Keratinocyte (primary cell): ENCODE measurements at regions not wholly inside any gene's neighbourhood (a gene's known extent, or its start where the extent isn't known, plus 50 kb on each side); places are given as distances from the start of the nearest gene placed in this dataset.
"Not testable (repeated sequence)": the region's sequence is repeated elsewhere in the genome, so short reads cannot be mapped to it uniquely, and the experiment has no call there.

Experiments used
- DNase-seq: peaks from one replicate; pipeline ENCODE4 v3.0.0-alpha.2; 2011; ENCODE audit warnings: low read depth, missing footprints, low spot score
- FAIRE-seq: peaks from 2 replicates; lab custom pipeline; 2011; peaks lifted over from hg19 to GRCh38; lab: Jason Lieb, UNC
- H2AFZ ChIP-seq: 2 replicates; pipeline ENCODE4 v1.6.0; 2012; ENCODE audit warnings: low read length, control low read depth, inconsistent platforms; ENCODE audit not compliant: control insufficient read depth
- H3K27ac ChIP-seq: 2 replicates; pipeline ENCODE4 v1.5.1; 2011; ENCODE audit warnings: low read length; ENCODE audit not compliant: control insufficient read depth, insufficient read depth
- H3K27me3 ChIP-seq: 3 replicates; pipeline ENCODE4 v1.6.0; 2011; ENCODE audit warnings: low read length; ENCODE audit not compliant: control insufficient read depth, insufficient read depth; ENCODE audit errors: extremely low read depth
- H3K36me3 ChIP-seq, 2 experiments: 2 replicates in 1 of 2; 3 replicates in 1 of 2; pipeline ENCODE4 v1.5.1; 2011; ENCODE audit warnings: low read length in 2 of 2, mild to moderate bottlenecking in 1 of 2; ENCODE audit not compliant: control insufficient read depth in 2 of 2, insufficient read depth in 2 of 2; ENCODE audit errors: extremely low read depth in 1 of 2
- H3K4me1 ChIP-seq: 3 replicates; pipeline ENCODE4 v1.5.1; 2011; ENCODE audit warnings: low read length; ENCODE audit not compliant: control insufficient read depth, insufficient read depth; ENCODE audit errors: extremely low read depth
- H3K4me2 ChIP-seq: 3 replicates; pipeline ENCODE4 v1.6.0; 2011; ENCODE audit warnings: low read depth, low read length; ENCODE audit not compliant: control insufficient read depth, insufficient read depth; ENCODE audit errors: extremely low read depth
- H3K4me3 ChIP-seq, 3 experiments: fragments of 200-600 bp in 1 of 3; sonication (generic) in 1 of 3; 2 replicates in 2 of 3; 3 replicates in 1 of 3; pipeline ENCODE4 v1.5.1; 2011 to 2016; ENCODE audit warnings: low read length in 3 of 3, mild to moderate bottlenecking in 3 of 3, control low read depth in 2 of 3, inconsistent platforms in 1 of 3, low read depth in 1 of 3, mixed read lengths in 1 of 3, mixed run types in 1 of 3, moderate library complexity in 1 of 3; ENCODE audit not compliant: control insufficient read depth in 2 of 3, insufficient read depth in 2 of 3; ENCODE audit errors: extremely low read depth in 1 of 3
- H3K79me2 ChIP-seq: 2 replicates; pipeline ENCODE4 v1.6.0; 2012; ENCODE audit warnings: low read length; ENCODE audit not compliant: control insufficient read depth, insufficient read depth
- H3K9ac ChIP-seq: 3 replicates; pipeline ENCODE4 v1.6.0; 2011; ENCODE audit warnings: low read length; ENCODE audit not compliant: control insufficient read depth, insufficient read depth; ENCODE audit errors: extremely low read depth
- H3K9me1 ChIP-seq: 3 replicates; pipeline ENCODE4 v1.6.0; 2011; ENCODE audit warnings: low read length; ENCODE audit not compliant: control insufficient read depth, insufficient read depth; ENCODE audit errors: extremely low read depth
- H3K9me3 ChIP-seq: 2 replicates; pipeline ENCODE4 v1.5.1; 2012; ENCODE audit warnings: low read depth, low read length; ENCODE audit not compliant: control insufficient read depth
- H4K20me1 ChIP-seq: 3 replicates; pipeline ENCODE4 v1.6.0; 2011; ENCODE audit warnings: low read length; ENCODE audit not compliant: control insufficient read depth, insufficient read depth; ENCODE audit errors: extremely low read depth
- EZH2 ChIP-seq: IDR thresholded peaks from one replicate; pipeline ENCODE4 v1.6.1; 2012; ENCODE audit warnings: inconsistent platforms, mild to moderate bottlenecking, low read length, moderate library complexity
- dilution Hi-C: fragments of 300-500 bp; cut with MboI; formaldehyde crosslinking; loops from one replicate; pipeline ENCODE4 v1.7.0; 2020; ENCODE audit warnings: low sequenced_read_pairs; ENCODE audit not compliant: extremely low pct_ligation_motif_present
- TF ChIP-seq, protein P1 (sequence below), 3 experiments: IDR thresholded peaks in 1 of 3; conservative IDR thresholded peaks in 1 of 3; optimal IDR thresholded peaks in 1 of 3; 2 replicates in 2 of 3; 3 replicates in 1 of 3; pipeline versions ENCODE3 to v1.5.1; 2011; ENCODE audit warnings: low read length in 3 of 3, mild to moderate bottlenecking in 3 of 3, moderate library complexity in 2 of 3, control low read depth in 1 of 3, inconsistent platforms in 1 of 3; ENCODE audit not compliant: insufficient read depth in 2 of 3; ENCODE audit errors: extremely low read depth in 1 of 3

- DNase-seq: no peak
- TF ChIP-seq, protein P1, sequence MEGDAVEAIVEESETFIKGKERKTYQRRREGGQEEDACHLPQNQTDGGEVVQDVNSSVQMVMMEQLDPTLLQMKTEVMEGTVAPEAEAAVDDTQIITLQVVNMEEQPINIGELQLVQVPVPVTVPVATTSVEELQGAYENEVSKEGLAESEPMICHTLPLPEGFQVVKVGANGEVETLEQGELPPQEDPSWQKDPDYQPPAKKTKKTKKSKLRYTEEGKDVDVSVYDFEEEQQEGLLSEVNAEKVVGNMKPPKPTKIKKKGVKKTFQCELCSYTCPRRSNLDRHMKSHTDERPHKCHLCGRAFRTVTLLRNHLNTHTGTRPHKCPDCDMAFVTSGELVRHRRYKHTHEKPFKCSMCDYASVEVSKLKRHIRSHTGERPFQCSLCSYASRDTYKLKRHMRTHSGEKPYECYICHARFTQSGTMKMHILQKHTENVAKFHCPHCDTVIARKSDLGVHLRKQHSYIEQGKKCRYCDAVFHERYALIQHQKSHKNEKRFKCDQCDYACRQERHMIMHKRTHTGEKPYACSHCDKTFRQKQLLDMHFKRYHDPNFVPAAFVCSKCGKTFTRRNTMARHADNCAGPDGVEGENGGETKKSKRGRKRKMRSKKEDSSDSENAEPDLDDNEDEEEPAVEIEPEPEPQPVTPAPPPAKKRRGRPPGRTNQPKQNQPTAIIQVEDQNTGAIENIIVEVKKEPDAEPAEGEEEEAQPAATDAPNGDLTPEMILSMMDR (optimal IDR thresholded peaks at IDR 0.05 in 1 of 3, IDR thresholded peaks at IDR 0.05 in 1 of 3, conservative IDR thresholded peaks at IDR 0.05 in 1 of 3; ENCODE audit: extremely low read depth in 1 of 3, insufficient read depth in 2 of 3, low read length in 3 of 3): no peak
- no peak for TF ChIP-seq EZH2
- Histone ChIP-seq H3K27ac (no peak overlapping the region), H3K9me1 (no peaks in the 10 kb centered on the region), H3K36me3 (no peaks in the 10 kb centered on the region), H3K9me3 (no peaks in the 10 kb centered on the region), H3K4me2 (no peak overlapping the region), H3K79me2 (no peaks in the 10 kb centered on the region), H2AFZ (no peak overlapping the region), H3K9ac (no peak overlapping the region), H4K20me1 (no peaks in the 10 kb centered on the region), H3K4me1 (no peaks in the 10 kb centered on the region), H3K27me3 (no peaks in the 10 kb centered on the region), H3K4me3 (no peak overlapping the region)
- no peak for FAIRE-seq
- dilution Hi-C loops: no loop called here
Observed at GRCh38 chr2:226282151-226282550, 517.5 kb downstream of the IRS1 start.

DNA sequence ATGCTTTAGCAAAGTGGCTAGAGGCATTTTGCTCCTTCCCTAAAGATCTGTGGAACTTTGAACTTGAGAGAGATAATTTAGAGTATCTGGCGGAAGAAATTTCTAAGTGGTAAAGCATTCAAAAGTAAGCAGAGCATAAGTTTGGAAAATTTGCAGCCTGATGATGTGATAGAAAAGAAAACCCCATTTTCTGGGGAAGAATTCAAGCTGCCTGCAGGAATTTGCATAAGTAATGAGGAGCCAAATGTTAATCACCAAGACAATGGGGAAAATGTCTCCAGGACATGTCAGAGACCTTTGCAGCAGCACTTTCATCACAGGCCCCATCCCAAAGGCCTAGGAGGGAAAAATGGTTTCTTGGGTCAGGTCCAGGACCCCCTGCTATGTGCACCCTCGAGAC, 519.5 kb downstream of the IRS1 start:
- dilution Hi-C loops, DNase-seq, H3K9ac ChIP-seq, H3K27me3 ChIP-seq, H2AFZ ChIP-seq, H3K79me2 ChIP-seq, H3K36me3 ChIP-seq, H3K4me3 ChIP-seq, H3K9me3 ChIP-seq, H3K27ac ChIP-seq, FAIRE-seq, H3K9me1 ChIP-seq, H3K4me2 ChIP-seq, H3K4me1 ChIP-seq, H4K20me1 ChIP-seq: not testable (repeated sequence)

- Histone ChIP-seq H3K79me2 (no peaks in the 10 kb centered on the region), H3K9me3 (no peaks in the 10 kb centered on the region), H3K9me1 (no peaks in the 10 kb centered on the region), H3K9ac (no peak overlapping the region), H4K20me1 (no peaks in the 10 kb centered on the region), H3K27ac (no peak overlapping the region), H2AFZ (no peak overlapping the region), H3K4me3 (no peak overlapping the region), H3K4me2 (no peak overlapping the region), H3K27me3 (no peaks in the 10 kb centered on the region), H3K36me3 (no peaks in the 10 kb centered on the region), H3K4me1 (no peaks in the 10 kb centered on the region)
- dilution Hi-C loops: no loop called here
- no peak for DNase-seq
- no peak for TF ChIP-seq EZH2
- TF ChIP-seq, protein P1 (optimal IDR thresholded peaks at IDR 0.05 in 1 of 3, IDR thresholded peaks at IDR 0.05 in 1 of 3, conservative IDR thresholded peaks at IDR 0.05 in 1 of 3; ENCODE audit: extremely low read depth in 1 of 3, insufficient read depth in 2 of 3, low read length in 3 of 3): no peak
- no peak for FAIRE-seq
Observed at GRCh38 chr2:226275215-226275614, 524.4 kb downstream of the IRS1 start.
